CD4-positive, alpha-beta T cell treated with Interleukin-4 for 1 hour (primary cell): ENCODE measurements at regions not wholly inside any gene's neighbourhood (a gene's known extent, or its start where the extent isn't known, plus 50 kb on each side); places are given as distances from the start of the nearest gene placed in this dataset.

Experiments
- DNase-seq, 2 donors: peaks; one replicate each; pipeline ENCODE4 v3.0.0-alpha.2; 2020 to 2022

DNA sequence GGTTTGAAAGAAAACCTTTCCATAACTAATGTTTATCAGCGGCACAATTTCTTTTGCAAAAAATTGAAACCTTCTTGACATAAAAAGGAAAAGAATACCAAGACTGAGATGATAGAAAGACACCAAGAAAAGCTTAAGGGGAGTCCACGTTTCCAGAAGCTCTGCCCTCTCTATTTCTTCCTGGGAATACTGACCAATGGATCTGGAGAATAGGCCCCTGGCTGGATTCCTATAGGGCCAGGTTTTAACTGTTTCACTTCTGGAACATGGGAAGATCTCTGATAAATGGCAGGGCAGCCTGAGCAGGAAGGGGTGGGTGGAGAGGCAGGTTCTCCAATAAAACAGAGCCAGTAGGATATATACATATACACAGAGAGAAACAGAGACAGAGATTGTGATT, 413.4 kb upstream of the JARID2 start:
- DNase-seq = no peak

DNA sequence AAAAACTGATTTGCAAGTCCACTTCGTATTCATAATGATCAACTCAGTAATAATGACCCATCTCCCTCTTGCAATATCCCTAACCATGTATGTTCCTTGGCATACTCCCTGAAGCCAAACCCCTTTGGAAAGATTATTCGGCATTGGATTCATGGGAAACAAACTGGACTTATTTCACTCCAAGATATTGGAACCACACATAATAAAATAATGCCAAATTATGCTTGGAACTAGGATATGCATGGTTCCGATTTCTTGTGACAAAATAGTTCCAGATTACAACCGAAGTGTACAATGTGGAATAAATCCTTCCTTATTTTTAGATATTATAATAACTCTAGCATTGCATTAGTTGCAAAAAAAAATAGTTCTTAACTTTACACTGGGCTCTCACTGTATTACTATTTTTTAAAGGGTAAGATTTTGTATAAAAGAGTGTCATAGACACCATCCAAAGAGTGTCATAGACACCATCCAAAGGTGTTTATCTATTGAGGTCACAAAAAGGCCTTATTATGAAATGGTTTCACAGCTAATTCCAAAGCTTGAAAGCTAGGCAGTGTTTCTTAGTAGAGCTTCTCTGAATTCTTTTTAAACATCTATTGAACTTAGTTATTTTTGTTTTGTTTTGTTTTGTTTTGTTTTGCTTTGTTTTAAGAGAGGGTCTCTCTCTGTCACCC, 410.9 kb upstream of the JARID2 start:
- DNase-seq = no peak

DNA sequence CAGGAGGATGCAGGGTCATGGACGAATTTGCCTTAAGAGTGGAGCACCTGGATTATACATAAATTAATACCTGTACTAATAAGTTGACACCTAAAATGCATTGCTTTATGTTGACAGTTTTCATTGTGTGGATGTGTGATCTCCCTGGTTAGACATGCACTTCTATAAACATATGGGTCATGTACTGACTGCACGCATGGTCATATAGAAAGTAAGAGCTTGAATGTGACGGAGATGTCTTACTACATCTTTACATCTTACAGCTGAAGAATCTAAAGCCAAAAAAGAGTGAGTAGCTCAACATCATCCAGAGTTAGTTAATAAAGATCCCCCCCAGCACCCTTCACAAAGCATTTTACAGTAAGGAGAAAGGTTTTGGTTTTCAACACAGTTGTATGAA, 408.4 kb upstream of the JARID2 start:
- DNase-seq = no peak

DNA sequence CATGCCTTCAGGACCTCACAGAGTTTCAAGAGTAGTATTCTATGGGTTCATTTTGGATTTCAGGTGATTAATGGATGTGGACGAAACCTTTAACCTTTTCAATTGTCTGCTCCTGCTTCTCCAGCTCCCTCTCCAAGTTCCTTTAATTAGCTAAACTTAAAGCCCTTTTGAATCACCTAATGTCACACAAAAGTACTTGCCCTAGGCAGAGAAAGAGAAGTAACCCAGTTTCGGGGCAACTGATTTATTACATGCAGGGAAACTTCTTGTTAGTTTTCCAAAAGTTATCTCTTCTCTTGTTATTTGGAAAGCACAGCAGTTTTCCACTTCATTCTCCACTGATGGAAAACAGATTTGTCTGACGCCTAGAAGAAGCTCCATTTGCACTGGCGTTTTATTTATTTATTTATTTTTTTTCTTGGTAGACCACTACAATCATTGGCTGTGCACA, 407.7 kb upstream of the JARID2 start:
- no peak for DNase-seq

DNA sequence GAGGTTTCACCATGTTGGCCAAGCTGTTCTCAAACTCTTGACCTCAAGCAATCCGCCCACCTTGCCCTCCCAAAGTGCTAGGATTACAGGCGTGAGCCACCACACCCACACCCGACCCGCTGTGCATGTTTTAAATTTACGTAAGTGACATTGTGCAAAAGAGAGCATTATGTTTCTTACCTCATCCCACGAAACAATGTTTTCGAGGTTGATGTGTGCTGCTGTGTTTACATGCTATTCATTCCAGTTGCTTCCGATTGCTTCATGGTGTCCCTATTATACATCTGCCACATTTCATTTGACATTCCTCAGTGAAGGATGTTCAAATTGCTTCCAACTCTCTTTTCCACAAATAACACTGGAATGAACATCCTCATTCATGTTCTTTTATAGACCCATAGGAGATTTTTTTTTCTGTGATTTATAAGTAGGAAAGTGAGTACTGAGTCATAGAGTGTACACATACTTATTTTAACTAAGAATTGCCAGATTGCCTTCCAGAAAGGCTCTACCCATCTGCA, 403.9 kb upstream of the JARID2 start:
- DNase-seq = peak in 1 of 2 donors; percentile 40

DNA sequence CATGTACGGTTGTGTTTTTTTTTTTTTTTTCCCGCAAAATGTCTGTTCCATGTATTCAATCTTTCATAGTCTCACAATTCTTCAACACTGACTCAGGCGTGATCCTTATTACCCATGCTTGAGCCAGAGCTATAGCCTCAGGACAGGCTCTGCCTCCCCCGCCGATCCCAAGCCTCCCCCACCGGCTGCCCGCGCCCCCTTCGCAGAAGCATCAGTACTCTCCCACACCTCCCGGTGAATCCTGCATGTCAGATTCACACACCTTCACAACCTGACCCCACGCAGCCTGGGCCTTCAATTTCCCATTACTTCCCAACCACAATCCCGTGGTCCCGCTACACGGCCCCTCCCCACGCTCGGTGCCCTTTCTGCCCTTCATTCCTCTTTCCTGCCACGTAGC, 401.5 kb upstream of the JARID2 start:
- DNase-seq = no peak

DNA sequence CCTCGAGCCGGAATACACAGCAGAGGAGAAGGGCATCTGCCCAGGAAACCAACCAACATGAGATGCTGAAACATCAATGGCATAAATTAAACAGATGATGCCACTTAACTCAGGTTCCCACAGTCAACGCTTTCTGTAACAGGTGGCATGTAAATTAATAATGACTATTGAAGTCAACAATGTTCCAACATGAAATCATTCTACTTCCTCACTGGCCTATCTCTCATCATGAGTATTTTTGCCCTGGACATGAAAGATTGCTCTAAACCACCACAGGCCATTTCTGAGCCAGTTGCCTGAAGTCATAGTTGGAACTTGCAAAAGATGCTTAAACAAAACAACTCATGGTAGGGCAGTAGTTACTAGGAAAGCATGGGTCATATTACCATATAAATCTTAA, 397.9 kb upstream of the JARID2 start:
- no peak for DNase-seq

DNA sequence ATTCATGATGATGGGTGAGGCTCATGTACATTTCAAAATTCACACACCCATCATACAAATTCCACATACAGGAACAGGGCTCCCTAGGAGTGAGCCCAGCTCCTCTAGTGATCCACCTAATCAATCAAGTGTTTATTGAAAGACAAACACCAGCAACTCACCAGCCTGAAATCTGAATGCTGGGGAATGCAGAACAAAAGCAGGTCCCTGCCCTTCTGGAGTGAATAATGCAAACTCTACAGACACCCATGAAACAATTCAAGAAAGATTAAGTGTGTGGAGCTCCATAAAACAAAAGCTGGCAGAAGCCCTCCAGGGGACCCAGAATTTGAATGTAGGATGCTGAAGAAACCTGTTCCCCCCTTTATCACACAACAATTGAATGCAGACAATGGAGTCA, 396.7 kb upstream of the JARID2 start:
- DNase-seq = no peak

DNA sequence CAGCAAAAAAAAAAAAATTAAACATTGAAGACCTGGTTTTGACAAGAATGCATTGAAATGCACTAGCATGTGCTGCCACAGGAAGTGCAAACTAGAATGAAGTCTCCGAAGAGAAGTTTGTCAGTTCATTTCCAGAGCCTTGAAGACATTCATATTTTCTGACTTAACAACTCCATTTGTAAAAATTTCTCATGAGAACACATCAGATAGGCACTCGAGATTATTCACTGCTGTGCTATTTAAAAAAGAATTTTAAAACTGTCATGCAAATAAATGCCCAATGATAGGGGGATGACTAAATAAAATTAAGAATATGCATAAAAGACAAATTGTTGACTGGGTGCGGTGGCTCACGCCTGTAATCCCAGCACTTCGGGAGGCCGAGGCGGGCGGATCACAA, 394.6 kb upstream of the JARID2 start:
- DNase-seq = no peak

DNA sequence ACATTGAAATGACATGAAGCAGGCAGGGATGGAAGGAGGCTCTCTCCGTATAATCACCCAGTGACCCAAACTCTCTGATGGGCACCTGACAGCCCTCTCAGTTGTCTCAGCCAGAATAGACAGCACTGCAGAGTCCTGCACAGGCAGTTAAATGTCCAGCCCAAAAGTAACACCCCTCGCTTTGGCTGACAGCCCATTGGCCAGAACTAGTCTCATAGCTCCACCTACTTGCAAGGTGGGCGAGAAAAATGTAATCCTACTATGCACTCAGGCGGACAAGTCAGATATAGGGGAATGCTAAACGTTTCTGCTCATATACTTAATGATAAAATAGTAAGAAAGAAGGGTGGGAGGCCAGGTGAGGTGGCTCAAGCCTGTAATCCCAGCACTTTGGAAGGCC, 393.5 kb upstream of the JARID2 start:
- DNase-seq = no peak

DNA sequence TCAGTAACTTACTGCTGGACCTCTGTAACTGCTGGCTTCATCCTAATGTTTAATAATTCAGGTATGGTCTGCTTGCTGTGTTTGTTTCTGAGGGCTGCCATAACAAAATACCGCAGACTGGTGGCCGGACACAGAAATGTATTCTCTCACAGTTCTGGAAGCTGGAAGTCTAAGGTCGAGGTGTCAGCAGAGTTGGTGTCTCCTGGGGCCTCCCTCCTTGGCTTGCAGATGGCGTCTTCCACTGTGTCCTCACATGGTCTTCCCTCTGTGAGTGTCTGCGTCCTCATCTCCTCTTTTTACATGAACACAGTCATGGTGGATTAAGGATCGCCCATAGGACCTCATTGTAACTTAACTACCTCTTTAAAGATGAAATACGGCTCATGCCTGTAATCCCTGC, 389.7 kb upstream of the JARID2 start:
- no peak for DNase-seq

DNA sequence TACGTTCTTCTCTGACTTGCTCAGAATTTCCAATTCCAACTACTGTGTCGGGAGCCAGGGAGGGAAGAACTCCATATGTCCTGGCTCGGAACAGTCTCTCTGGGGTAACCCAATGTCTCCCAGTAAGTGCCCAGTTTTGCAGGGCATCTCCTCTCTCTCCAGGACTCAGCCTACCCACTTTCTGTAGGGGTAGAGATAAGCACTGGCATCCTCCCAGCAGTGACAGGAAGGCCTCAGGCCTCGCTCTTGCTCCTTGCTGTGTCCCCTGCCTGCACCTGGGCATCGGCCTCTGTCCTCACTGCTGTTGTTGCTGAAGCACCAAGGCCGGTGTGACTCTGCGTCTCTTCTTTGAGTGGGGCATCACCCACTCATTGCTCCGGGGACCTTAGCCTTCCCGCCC, 388.9 kb upstream of the JARID2 start:
- DNase-seq = no peak

DNA sequence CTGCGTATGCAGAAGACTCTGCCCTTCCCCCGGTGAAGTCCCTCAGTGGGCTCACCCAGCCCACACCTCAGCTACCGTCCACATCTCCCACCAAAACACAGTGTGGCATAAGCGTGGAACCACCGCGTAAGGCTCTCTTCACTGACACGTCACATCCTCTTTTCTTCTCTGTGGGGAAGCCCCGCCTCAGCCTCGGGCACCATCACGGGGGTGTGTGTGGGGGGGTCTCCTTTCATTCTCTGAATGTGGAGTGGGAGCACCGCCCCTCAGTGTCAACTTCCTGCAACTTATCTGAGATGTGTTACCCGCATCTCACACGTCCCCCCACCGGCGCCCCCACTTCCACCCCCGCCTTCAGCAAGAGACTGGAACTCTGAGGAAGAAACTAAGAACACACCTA, 388.4 kb upstream of the JARID2 start:
- peak; percentile 87 to 92 for DNase-seq

DNA sequence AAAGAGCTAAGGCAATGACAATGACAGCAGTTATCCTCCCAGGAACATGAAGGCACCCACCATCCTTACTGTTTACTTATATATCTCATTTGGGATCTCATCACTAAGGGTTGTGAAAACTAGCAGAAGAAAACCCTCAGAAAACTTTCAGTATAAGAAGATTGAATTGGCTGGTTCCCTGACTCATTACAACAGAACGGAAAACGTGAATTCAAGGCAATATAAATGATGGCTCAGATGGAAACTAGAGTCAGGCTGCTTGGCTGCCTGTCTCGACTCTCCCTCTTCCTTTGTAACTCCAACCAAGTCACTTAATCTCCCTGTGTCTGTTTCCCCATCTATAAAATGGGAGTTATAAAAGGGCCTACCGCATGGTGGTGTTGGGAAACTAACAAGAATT, 387.1 kb upstream of the JARID2 start:
- no peak for DNase-seq

DNA sequence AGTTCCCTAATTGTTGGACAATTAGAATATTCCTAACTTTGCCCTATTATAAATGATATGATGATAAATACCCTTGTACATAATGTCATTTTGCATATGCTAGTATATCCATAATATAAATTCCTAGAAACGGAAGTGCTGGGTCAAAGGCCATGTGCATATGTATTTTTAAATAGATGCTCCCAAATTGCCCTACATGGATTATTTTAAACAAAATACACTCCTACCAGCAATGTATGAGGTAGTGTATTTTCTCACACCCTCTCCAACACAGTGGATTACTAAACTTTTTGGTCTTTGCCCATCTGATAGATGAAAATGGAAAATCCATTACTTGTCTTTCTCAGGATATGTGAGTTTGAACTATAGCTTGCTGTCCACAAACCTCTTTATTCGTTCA, 385.1 kb upstream of the JARID2 start:
- no peak for DNase-seq

DNA sequence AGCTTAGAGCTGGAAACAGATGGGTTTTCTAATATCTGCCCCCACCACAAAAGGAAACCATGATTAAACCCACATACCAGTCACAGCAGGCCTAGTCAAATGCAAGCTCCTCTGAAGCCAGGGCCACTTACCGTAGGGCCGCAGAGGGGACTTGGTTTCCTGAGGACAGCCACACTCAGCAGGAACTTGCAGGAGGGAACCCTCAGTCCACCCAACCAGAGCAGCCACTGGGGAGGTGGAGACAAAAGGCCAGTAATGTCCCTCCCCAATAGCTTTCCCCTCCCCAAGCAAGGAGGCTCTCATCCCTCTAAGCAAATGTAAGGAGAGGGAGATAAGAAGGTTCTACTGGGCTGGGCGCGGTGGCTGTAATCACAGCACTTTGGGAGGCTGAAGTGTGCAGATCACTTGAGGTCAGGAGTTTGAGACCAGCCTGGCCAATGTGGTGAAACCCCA, 384.4 kb upstream of the JARID2 start:
- peak; percentile 18 to 20 for DNase-seq

DNA sequence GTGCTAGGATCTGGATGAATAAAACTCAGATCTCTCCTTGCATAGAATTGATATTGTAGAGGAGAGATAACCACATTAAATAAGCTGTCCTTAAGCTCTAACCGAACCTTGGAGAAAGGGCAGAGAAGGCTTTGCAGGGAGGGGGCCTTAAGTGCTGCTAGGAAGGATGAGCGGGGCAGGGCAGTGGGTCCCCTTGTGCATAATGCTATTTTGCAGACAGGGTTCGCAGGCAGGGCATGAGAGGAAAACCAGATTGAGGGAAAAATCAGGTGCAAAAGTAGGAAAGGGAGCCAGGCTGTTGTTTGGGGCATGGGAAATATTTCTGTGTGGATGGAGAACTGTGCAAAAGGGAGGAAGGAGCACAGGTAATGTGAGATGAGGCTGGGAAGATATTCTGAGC, 383.0 kb upstream of the JARID2 start:
- DNase-seq = no peak

DNA sequence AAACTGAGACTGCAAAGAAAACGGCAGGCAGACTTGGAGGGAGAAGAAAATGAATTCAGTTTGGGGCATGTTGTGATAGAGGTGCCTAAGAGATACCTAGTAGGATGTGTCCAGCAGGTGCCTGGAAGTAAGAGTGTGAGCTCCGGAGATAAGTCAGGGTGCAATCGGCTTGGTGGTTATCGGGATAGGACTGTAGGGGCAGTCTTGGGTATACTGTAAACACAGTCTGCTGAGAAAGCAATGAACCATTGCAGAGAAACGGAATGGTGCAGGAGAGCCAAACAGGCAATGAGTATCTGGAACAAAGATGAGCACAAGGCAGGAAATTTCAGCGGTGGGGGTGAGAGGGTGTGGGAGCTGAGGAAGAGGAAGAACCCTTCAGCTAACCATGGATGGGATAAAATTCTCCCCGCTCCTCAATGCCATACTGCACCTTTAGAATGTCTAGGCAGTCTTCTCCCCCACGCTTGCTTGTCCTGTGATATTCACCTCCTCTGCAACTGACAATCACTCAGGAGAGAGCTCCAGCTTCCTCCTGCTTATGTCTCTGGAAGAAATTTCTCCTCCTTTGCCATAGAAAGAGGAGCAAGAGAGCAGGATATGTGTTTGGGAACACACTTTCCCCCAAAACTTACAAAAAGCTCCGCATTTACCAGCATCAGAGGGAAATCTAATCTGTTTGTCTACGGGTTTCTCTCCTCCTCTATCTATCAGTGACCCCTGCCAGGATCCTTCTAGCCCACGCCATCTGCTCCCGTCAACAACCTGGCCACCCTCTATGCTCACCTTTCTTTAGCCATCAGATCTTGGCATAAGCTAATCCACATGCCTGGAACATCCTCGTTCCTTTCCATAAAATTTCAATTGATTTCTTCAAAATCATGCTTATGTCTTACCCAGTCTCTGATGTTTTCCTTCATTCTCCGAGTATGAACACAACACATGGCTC, 381.7 kb upstream of the JARID2 start:
- no peak for DNase-seq

DNA sequence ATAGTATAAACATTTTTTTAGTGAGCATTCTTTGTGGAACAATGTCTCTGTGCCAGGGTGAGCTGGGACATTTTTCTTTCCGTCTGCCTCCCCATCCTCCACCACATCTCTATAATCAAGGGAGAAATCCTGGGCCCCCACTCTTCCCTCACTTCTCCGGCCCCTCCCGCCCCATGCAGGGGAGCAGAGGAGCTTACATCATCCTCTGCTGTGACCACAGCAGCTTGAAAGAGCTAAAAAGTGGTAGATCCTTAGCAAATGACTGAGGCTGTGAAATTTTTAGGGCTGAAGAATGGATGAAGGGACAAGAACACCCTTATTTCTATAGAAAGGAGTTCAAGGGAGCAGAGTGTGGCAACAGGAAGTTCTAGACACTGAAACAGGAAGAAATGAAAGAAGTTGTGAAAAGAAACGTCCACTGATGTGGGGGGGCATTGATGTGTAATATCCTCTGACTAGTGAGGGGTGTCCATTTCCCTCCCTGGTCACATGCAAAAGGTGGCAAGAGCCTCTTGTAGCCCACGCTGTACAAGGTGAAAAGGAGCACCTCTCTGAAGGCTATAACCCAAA, 380.3 kb upstream of the JARID2 start:
- peak; percentile 28 to 65 for DNase-seq

DNA sequence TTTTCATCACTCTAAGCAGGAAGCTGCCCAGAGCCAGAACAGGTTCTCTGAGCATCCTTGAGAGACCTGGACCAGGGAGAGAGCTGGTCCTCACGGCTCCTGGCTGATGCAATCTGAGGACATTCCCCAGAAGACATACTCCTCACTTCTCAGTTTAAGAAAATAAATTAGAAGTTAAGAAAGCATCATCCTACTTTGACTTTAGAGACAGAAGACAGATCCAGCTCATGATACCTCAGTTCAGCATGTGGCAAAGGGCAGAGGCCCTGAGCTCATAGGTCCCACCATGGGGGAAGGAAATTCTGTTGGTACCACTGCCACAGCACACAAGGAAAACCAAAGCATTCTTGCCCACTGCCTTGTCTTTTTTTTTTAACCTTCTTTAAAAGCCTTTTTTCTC, 378.1 kb upstream of the JARID2 start:
- DNase-seq = no peak

DNA sequence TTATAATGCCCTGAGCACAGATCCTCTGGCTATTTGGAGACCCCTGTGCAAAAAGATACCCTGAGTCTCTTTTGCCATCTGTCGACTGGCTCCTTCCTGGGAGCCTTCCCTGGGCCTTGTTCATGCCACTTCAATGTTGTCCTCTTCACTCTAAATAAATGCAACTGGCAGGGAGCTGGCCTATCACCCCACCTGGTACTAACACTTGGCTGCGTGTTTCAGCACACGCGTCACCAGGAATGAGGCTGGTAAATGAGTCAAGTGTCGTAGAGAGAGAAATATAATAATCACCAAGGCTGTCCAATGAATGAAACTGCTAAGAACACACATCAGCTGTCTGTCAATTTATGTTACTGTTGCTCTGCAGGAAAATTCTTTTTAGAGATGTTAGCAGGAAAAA, 374.6 kb upstream of the JARID2 start:
- DNase-seq = no peak

DNA sequence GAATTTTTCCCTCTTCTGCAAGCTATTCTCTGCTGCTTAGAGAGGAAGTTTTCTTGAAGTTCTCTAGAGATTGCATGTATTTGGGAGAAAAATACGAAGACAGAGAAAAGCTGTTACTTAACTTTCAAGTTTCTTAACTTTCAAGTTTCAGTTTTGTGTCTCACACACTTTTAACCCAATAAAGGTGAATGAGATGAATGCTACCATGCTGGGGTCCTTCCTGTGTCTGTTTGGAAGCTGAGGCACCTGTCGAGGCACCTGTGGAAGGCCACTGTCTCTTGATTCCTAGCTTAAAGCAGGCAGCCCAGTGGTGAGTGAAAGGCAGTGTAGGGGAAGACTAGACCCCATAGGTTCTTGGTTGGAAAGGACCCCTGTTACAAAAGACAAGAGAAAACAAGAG, 372.8 kb upstream of the JARID2 start:
- DNase-seq = no peak

DNA sequence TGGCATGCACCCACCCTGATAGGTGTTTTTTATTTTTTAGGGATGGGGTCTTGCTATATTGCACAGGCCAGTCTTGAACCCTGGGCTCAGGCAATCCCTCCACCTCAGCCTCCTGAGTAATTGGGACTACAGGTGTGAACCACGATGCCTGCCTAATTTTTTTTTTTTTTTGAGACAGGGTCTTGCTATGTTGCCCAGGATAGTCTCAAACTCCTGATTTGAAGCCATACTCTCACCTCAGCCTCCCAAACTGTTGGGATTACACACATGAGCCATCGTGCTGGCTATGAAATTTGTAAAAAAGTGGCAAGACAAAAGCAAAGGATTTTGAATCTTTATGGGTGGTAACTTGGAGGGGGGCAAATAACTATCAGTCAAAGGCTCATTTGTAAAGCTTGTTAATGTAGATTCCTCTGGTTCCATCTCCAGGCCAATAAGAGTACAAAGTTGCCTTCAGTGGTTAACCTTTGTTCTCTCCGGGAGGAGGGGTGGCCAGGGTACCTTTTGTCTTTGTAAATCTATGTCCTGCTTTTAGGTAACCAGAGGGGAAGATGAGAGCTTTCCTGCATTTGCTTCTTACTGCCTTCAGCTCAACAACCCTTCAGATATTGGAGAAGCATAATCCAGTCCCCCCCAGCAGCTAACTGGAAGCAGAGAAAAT, 372.0 kb upstream of the JARID2 start:
- DNase-seq = no peak
